ENCODE measurements at regions not wholly inside any gene's neighbourhood (a gene's known extent, or its start where the extent isn't known, plus 50 kb on each side); places are given as distances from the start of the nearest gene placed in this dataset.

- no peaks in the 10 kb centered on the region for H3K36me3 ChIP-seq (ENCODE audit: insufficient read depth, low read length)
- no peaks in the 10 kb centered on the region for H4K20me1 ChIP-seq (ENCODE audit: insufficient read depth)
- no peak for TF ChIP-seq REST (IDR thresholded peaks at IDR 0.05; ENCODE audit: borderline replicate concordance)
- H3K27ac ChIP-seq (ENCODE audit: low read length): no peak overlapping the region
- H3K9me3 ChIP-seq (ENCODE audit: low read length): no peaks in the 10 kb centered on the region
- no peak overlapping the region for H3K4me3 ChIP-seq (ENCODE audit: low read length)
- H3K27me3 ChIP-seq (ENCODE audit: insufficient read depth, low read depth, low read length): no peaks in the 10 kb centered on the region
- H3K4me2 ChIP-seq (ENCODE audit: low read length): no peak overlapping the region
- no peak overlapping the region for H2AFZ ChIP-seq (ENCODE audit: low read depth, low read length)
- no peaks in the 10 kb centered on the region for H3K9me2 ChIP-seq (ENCODE audit: insufficient read depth, low read length)
- no peak overlapping the region for H3K9ac ChIP-seq (ENCODE audit: low read length)
- H3K79me2 ChIP-seq (replicated peaks; ENCODE audit: insufficient read depth, low read length): no peaks in the 10 kb centered on the region
- H3F3A ChIP-seq (ENCODE audit: insufficient read depth, low read length, poor library complexity, severe bottlenecking): no peaks in the 10 kb centered on the region
Measured at GRCh38 chr7:85392326-85392725, 205.5 kb upstream of the SEMA3D start.

GRCh38 chr7:85386460-85386859, 199.6 kb upstream of the SEMA3D start:
- TF ChIP-seq SMC3 (conservative IDR thresholded peaks at IDR 0.05; ENCODE audit: poor library complexity) (no peak), RAD21 (conservative IDR thresholded peaks at IDR 0.05) (no peak), TAF1 (IDR thresholded peaks at IDR 0.05; ENCODE audit: low read depth) (no peak), CTCF (IDR thresholded peaks at IDR 0.05; ENCODE audit: poor library complexity, severe bottlenecking) (no peak), POLR2AphosphoS5 (IDR thresholded peaks at IDR 0.05) (no peak), EP300 (conservative IDR thresholded peaks at IDR 0.05; ENCODE audit: poor library complexity, severe bottlenecking) (no peak), REST (IDR thresholded peaks at IDR 0.05; ENCODE audit: borderline replicate concordance) (no peak), EZH2 (IDR thresholded peaks at IDR 0.05; ENCODE audit: borderline replicate concordance, insufficient read depth, low read length, poor library complexity, severe bottlenecking) (no peak)
- Histone ChIP-seq H3K4me2 (ENCODE audit: low read length) (no peak overlapping the region), H3K27me3 (ENCODE audit: insufficient read depth, low read depth, low read length) (no peaks in the 10 kb centered on the region), H3K36me3 (ENCODE audit: insufficient read depth, low read length) (no peaks in the 10 kb centered on the region), H3K9ac (ENCODE audit: low read length) (no peak overlapping the region), H3K9me3 (ENCODE audit: low read length) (no peaks in the 10 kb centered on the region), H3K9me2 (ENCODE audit: insufficient read depth, low read length) (no peaks in the 10 kb centered on the region), H3F3A (ENCODE audit: insufficient read depth, low read length, poor library complexity, severe bottlenecking) (no peaks in the 10 kb centered on the region), H3K27ac (ENCODE audit: low read length) (no peak overlapping the region), H3K79me2 (replicated peaks; ENCODE audit: insufficient read depth, low read length) (no peaks in the 10 kb centered on the region), H3K4me3 (ENCODE audit: low read length) (no peak overlapping the region), H2AFZ (ENCODE audit: low read depth, low read length) (no peak overlapping the region), H4K20me1 (ENCODE audit: insufficient read depth) (no peaks in the 10 kb centered on the region)
